GM20000 (cell line): ENCODE measurements at regions not wholly inside any gene's neighbourhood (a gene's known extent, or its start where the extent isn't known, plus 50 kb on each side); places are given as distances from the start of the nearest gene placed in this dataset.

Experiments used
- DNase-seq: peaks from one replicate; pipeline ENCODE4 v3.0.0; 2012; ENCODE audit warnings: low spot score
- TF ChIP-seq, protein P1 (sequence below): IDR thresholded peaks from 2 replicates; pipeline ENCODE4 v1.5.1; 2012; ENCODE audit warnings: mild to moderate bottlenecking, control low read depth; ENCODE audit errors: extremely low read depth, missing control alignments

DNA sequence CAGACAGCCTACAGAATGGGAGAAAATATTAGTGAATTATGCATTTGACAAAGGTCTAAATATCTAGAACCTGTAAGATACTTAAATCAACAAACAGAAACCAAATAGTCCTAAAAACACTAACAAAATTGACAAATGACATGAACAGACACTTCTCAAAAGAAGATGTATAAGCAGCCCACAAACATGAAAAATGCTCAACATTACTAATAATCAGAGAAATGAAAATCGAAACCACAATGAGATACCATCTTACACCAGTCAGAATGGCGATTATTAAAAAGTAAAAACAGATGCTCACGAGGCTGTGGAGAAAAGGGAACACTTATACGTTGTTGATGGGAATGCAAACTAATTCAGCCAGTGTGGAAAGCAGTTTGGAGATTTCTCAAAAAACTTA lies 1186.8 kb downstream of the DTWD2 start:
- TF ChIP-seq, protein P1, sequence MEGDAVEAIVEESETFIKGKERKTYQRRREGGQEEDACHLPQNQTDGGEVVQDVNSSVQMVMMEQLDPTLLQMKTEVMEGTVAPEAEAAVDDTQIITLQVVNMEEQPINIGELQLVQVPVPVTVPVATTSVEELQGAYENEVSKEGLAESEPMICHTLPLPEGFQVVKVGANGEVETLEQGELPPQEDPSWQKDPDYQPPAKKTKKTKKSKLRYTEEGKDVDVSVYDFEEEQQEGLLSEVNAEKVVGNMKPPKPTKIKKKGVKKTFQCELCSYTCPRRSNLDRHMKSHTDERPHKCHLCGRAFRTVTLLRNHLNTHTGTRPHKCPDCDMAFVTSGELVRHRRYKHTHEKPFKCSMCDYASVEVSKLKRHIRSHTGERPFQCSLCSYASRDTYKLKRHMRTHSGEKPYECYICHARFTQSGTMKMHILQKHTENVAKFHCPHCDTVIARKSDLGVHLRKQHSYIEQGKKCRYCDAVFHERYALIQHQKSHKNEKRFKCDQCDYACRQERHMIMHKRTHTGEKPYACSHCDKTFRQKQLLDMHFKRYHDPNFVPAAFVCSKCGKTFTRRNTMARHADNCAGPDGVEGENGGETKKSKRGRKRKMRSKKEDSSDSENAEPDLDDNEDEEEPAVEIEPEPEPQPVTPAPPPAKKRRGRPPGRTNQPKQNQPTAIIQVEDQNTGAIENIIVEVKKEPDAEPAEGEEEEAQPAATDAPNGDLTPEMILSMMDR, result no peak
- no peak for DNase-seq

GRCh38 chr5:117800261-117800660 lies 1188.1 kb downstream of the DTWD2 start:
- DNase-seq, result no peak
- TF ChIP-seq, protein P1, result no peak

- no peak for DNase-seq
These were observed 1193.5 kb downstream of the DTWD2 start for GRCh38 chr5:117794847-117795246.

GRCh38 chr5:117793963-117794362 lies 1194.4 kb downstream of the DTWD2 start:
- TF ChIP-seq, protein P1, result no peak

More at GRCh38 chr5:117794847-117795246, 1193.5 kb downstream of the DTWD2 start:
- TF ChIP-seq, protein P1, result no peak

GRCh38 chr5:117792476-117792875 lies 1195.9 kb downstream of the DTWD2 start:
- no peak for DNase-seq
- TF ChIP-seq, protein P1, result no peak

More at GRCh38 chr5:117793963-117794362, 1194.4 kb downstream of the DTWD2 start:
- no peak for DNase-seq

DNA sequence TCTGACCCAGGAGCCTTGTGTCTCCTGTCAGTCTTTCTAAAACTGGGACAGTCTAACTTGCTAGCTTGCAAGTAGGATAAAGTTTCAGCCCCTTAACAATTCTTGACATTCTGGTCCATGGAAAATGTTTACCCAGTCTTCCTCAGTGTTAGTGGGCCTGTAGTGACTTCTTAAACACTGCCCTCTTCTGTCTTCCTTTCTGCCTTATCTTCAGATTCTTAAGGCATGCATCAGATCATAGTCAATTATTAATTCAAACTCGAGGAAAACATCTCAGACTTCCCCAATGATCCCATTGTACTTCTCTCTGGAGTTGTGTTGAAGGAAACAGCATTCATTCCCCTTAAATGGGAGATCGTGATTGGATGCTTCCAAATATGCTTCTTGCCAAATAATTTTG lies 1199.8 kb downstream of the DTWD2 start:
- DNase-seq, result no peak

GRCh38 chr5:117779171-117779570 lies 1204.5 kb upstream of the SEMA6A start:
- TF ChIP-seq, protein P1, result no peak
- no peak for DNase-seq

More for the DNA sequence above, 1199.8 kb downstream of the DTWD2 start:
- TF ChIP-seq, protein P1, result no peak

- TF ChIP-seq, protein P1, result no peak
- no peak for DNase-seq
These were observed 1202.4 kb upstream of the SEMA6A start for GRCh38 chr5:117776977-117777376.
